ENCODE measurements at regions not wholly inside any gene's neighbourhood (a gene's known extent, or its start where the extent isn't known, plus 50 kb on each side); places are given as distances from the start of the nearest gene placed in this dataset.

GRCh38 chr3:128548021-128548420, 55.0 kb upstream of the GATA2 start:
- DNase-seq (ENCODE audit: low read depth, low spot score) (no peak), FAIRE-seq (no peak)
- no peak overlapping the region for H3K27ac ChIP-seq (ENCODE audit: control insufficient read depth, insufficient read depth, low read length)
- H3K9me1 ChIP-seq (ENCODE audit: control insufficient read depth, extremely low read depth, insufficient read depth, low read length) = no peaks in the 10 kb centered on the region
- no peaks in the 10 kb centered on the region for H3K4me1 ChIP-seq (ENCODE audit: control insufficient read depth, extremely low read depth, insufficient read depth, low read length)
- peaks cover 3% of the 10 kb centered on the region for H3K27me3 ChIP-seq (ENCODE audit: control insufficient read depth, extremely low read depth, insufficient read depth, low read length)
- dilution Hi-C loops (cut with MboI; ENCODE audit: extremely low pct_ligation_motif_present, low sequenced_read_pairs) = no loop called here
- no peak for TF ChIP-seq EZH2 (IDR thresholded peaks at IDR 0.05; ENCODE audit: low read length)
- no peak for TF ChIP-seq CTCF (optimal IDR thresholded peaks at IDR 0.05 in 1 of 3, IDR thresholded peaks at IDR 0.05 in 1 of 3, conservative IDR thresholded peaks at IDR 0.05 in 1 of 3; ENCODE audit: extremely low read depth in 1 of 3, insufficient read depth in 2 of 3, low read length in 3 of 3)
- H3K36me3 ChIP-seq (ENCODE audit: control insufficient read depth in 2 of 2, extremely low read depth in 1 of 2, insufficient read depth in 2 of 2, low read length in 2 of 2) = no peaks in the 10 kb centered on the region
- H3K9me3 ChIP-seq (ENCODE audit: control insufficient read depth, low read depth, low read length) = no peaks in the 10 kb centered on the region
- H3K4me3 ChIP-seq (ENCODE audit: control insufficient read depth in 2 of 3, extremely low read depth in 1 of 3, insufficient read depth in 2 of 3, low read depth in 1 of 3, low read length in 3 of 3) = no peak overlapping the region
- no peak overlapping the region for H2AFZ ChIP-seq (ENCODE audit: control insufficient read depth, low read length)
- H3K79me2 ChIP-seq (ENCODE audit: control insufficient read depth, insufficient read depth, low read length) = no peaks in the 10 kb centered on the region
- H3K9ac ChIP-seq (ENCODE audit: control insufficient read depth, extremely low read depth, insufficient read depth, low read length) = no peak overlapping the region
- no peaks in the 10 kb centered on the region for H4K20me1 ChIP-seq (ENCODE audit: control insufficient read depth, extremely low read depth, insufficient read depth, low read length)
- H3K4me2 ChIP-seq (ENCODE audit: control insufficient read depth, extremely low read depth, insufficient read depth, low read depth, low read length) = no peak overlapping the region

GRCh38 chr3:128547368-128547987, 54.5 kb upstream of the GATA2 start:
- DNase-seq (ENCODE audit: low read depth, low spot score) = no peak

More at GRCh38 chr3:128547368-128547987, 54.5 kb upstream of the GATA2 start:
- Histone ChIP-seq H3K36me3 (ENCODE audit: control insufficient read depth in 2 of 2, extremely low read depth in 1 of 2, insufficient read depth in 2 of 2, low read length in 2 of 2) (no peaks in the 10 kb centered on the region), H3K27me3 (ENCODE audit: control insufficient read depth, extremely low read depth, insufficient read depth, low read length) (peaks cover 3% of the 10 kb centered on the region), H3K27ac (ENCODE audit: control insufficient read depth, insufficient read depth, low read length) (no peak overlapping the region), H3K4me3 (ENCODE audit: control insufficient read depth in 2 of 3, extremely low read depth in 1 of 3, insufficient read depth in 2 of 3, low read depth in 1 of 3, low read length in 3 of 3) (no peak overlapping the region), H3K4me1 (ENCODE audit: control insufficient read depth, extremely low read depth, insufficient read depth, low read length) (no peaks in the 10 kb centered on the region), H3K9me3 (ENCODE audit: control insufficient read depth, low read depth, low read length) (no peaks in the 10 kb centered on the region), H3K9me1 (ENCODE audit: control insufficient read depth, extremely low read depth, insufficient read depth, low read length) (no peaks in the 10 kb centered on the region), H2AFZ (ENCODE audit: control insufficient read depth, low read length) (no peak overlapping the region), H3K9ac (ENCODE audit: control insufficient read depth, extremely low read depth, insufficient read depth, low read length) (no peak overlapping the region), H3K4me2 (ENCODE audit: control insufficient read depth, extremely low read depth, insufficient read depth, low read depth, low read length) (no peak overlapping the region), H4K20me1 (ENCODE audit: control insufficient read depth, extremely low read depth, insufficient read depth, low read length) (no peaks in the 10 kb centered on the region), H3K79me2 (ENCODE audit: control insufficient read depth, insufficient read depth, low read length) (no peaks in the 10 kb centered on the region)
- FAIRE-seq = no peak
- TF ChIP-seq CTCF (optimal IDR thresholded peaks at IDR 0.05 in 1 of 3, IDR thresholded peaks at IDR 0.05 in 1 of 3, conservative IDR thresholded peaks at IDR 0.05 in 1 of 3; ENCODE audit: extremely low read depth in 1 of 3, insufficient read depth in 2 of 3, low read length in 3 of 3) (no peak), EZH2 (IDR thresholded peaks at IDR 0.05; ENCODE audit: low read length) (no peak)
- dilution Hi-C loops (cut with MboI; ENCODE audit: extremely low pct_ligation_motif_present, low sequenced_read_pairs) = no loop called here

All from keratinocyte (primary cell).